Upper lobe of right lung (tissue), 1 donor: ENCODE measurements at regions not wholly inside any gene's neighbourhood (a gene's known extent, or its start where the extent isn't known, plus 50 kb on each side); places are given as distances from the start of the nearest gene placed in this dataset.

ENCODE experiments used
- ATAC-seq: fragments of 200-7000 bp; cut with Tn5 transposase; one replicate; pipeline ENCODE4 v1.9.1; 2020; ENCODE audit warnings: mild to moderate bottlenecking, moderate library complexity
- DNase-seq: peaks from one replicate; pipeline ENCODE4 v3.0.0-alpha.2; 2020
- H3K27ac ChIP-seq: fragments of 200-600 bp; one replicate; pipeline ENCODE4 v1.8.0; 2022
- H3K27me3 ChIP-seq: fragments of 200-600 bp; one replicate; pipeline ENCODE4 v1.8.0; 2022; ENCODE audit warnings: mild to moderate bottlenecking
- H3K36me3 ChIP-seq: fragments of 200-600 bp; one replicate; pipeline ENCODE4 v1.8.0; 2022
- H3K4me1 ChIP-seq: fragments of 200-600 bp; one replicate; pipeline ENCODE4 v1.8.0; 2022
- H3K4me3 ChIP-seq: fragments of 200-600 bp; one replicate; pipeline ENCODE4 v1.8.0; 2022; ENCODE audit warnings: mild to moderate bottlenecking
- H3K9me3 ChIP-seq: fragments of 200-600 bp; one replicate; pipeline ENCODE4 v1.8.0; 2022
- intact Hi-C: fragments of 100-400 bp; cut with DNase I; formaldehyde crosslinking; loops from one replicate; pipeline ENCODE4 v1.11.0; 2022
- TF ChIP-seq, protein P1 (sequence below): fragments of 200-600 bp; IDR thresholded peaks from one replicate; pipeline ENCODE4 v1.8.0; 2022; ENCODE audit warnings: antibody characterized with exemption
- donor health status: DM: no; HTN: yes; CAD: no; lungs with severe emphysema.

DNA sequence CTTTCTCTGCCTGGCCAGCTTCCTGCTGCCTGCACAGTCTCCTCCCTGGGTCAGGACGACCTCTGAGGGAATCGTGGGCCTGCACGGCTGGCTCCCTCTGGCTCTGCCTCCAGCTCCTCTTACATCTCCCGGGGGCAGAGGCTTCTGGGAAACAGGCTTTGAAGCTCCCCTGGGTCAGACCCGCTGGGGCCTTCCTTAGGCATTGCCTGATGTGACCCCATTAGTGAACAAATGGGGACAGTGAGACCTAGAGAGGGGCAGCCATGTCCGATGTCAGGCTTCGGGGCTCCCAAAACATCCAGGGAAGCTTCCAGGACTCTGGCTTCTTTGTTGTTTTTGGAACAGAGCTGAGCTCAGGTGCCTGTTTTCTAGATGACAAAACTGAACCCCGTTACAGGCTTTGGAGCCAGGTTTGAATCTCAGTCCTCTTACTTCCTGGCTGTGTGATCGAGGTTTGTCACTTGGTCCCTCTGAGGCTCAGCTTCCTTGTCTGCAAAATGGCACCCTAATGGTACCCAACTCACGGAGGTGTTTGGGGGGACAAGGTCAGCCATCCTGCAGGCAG is 94.3 kb downstream of the CEBPB start:
- intact Hi-C loops, result no loop called here
- TF ChIP-seq, protein P1, sequence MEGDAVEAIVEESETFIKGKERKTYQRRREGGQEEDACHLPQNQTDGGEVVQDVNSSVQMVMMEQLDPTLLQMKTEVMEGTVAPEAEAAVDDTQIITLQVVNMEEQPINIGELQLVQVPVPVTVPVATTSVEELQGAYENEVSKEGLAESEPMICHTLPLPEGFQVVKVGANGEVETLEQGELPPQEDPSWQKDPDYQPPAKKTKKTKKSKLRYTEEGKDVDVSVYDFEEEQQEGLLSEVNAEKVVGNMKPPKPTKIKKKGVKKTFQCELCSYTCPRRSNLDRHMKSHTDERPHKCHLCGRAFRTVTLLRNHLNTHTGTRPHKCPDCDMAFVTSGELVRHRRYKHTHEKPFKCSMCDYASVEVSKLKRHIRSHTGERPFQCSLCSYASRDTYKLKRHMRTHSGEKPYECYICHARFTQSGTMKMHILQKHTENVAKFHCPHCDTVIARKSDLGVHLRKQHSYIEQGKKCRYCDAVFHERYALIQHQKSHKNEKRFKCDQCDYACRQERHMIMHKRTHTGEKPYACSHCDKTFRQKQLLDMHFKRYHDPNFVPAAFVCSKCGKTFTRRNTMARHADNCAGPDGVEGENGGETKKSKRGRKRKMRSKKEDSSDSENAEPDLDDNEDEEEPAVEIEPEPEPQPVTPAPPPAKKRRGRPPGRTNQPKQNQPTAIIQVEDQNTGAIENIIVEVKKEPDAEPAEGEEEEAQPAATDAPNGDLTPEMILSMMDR, result no peak
- Histone ChIP-seq H3K9me3 (no peaks in the 10 kb centered on the region), H3K27ac (peak overlapping the region; percentile 85), H3K4me1 (peaks cover 41% of the 10 kb centered on the region), H3K4me3 (no peak overlapping the region), H3K36me3 (no peaks in the 10 kb centered on the region), H3K27me3 (no peaks in the 10 kb centered on the region)
- ATAC-seq (no peak), DNase-seq (no peak)

DNA sequence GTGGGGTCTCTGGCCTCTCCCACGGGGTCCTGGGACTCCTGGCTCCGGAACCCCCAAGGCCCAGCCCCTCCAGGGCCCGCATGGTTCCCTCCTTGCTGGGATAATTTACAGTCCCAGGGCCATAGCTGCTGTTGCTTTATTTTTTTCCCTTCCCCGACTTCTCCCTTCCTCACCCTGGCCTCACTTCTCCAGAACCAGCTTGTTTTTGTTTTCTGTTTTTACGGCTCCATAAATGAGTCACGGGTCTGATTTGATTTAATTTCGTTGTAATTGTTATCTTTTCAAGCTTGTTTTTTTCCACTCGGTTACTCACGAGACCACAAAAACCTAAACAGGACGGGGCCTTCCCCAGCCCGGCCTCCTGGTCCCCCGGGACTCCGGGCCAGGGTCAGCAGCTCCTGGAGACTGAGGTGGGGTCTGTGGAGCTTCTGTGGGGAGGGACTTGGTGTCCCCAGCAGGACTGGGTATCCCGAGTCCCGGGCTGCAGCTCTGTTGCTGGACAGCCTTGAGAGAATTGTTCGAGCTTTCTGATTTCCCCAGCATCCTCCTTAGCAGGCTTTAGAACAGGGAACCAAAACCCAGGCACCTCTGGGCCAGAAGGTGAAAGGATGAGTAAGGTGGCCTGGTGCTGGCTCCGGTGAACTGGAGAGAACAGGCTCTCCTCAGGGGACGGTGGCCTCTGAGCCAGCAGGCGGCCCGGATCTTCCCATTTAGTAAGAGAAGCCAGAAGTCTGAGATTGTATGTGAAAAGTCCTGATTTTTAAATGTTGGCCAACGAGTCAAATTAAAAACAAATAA is 94.9 kb downstream of the CEBPB start:
- H3K4me3 ChIP-seq, result no peak overlapping the region
- no peak for ATAC-seq
- intact Hi-C loops, result no loop called here
- no peak for DNase-seq
- TF ChIP-seq, protein P1, result no peak
- peaks cover 41% of the 10 kb centered on the region for H3K4me1 ChIP-seq
- H3K27me3 ChIP-seq, result no peaks in the 10 kb centered on the region
- H3K9me3 ChIP-seq, result no peaks in the 10 kb centered on the region
- peak overlapping the region; percentile 85 for H3K27ac ChIP-seq
- H3K36me3 ChIP-seq, result no peaks in the 10 kb centered on the region

DNA sequence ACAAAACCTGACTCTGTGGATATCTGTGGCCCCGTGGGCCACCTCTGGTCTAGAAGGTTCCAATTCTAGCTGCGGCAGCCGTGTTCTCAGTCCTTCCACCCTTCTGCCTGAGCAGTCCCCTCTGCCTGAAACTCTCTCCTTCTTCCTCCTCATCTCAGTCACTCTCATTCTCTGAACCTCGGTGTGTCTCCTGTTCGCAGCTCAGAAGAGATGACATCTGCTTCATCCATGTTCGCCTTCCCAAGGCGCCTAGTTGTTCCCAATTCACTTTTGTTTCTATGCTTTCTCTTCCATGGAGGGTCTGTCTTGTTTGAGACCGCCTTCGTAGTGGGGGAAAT is 95.5 kb downstream of the CEBPB start:
- no peak for ATAC-seq
- TF ChIP-seq, protein P1, result no peak
- intact Hi-C loops, result no loop called here
- H3K4me1 ChIP-seq, result peaks cover 47% of the 10 kb centered on the region
- H3K36me3 ChIP-seq, result no peaks in the 10 kb centered on the region
- peak overlapping the region; percentile 85 for H3K27ac ChIP-seq
- H3K27me3 ChIP-seq, result no peaks in the 10 kb centered on the region
- no peak overlapping the region for H3K4me3 ChIP-seq
- no peak for DNase-seq
- H3K9me3 ChIP-seq, result no peaks in the 10 kb centered on the region

DNA sequence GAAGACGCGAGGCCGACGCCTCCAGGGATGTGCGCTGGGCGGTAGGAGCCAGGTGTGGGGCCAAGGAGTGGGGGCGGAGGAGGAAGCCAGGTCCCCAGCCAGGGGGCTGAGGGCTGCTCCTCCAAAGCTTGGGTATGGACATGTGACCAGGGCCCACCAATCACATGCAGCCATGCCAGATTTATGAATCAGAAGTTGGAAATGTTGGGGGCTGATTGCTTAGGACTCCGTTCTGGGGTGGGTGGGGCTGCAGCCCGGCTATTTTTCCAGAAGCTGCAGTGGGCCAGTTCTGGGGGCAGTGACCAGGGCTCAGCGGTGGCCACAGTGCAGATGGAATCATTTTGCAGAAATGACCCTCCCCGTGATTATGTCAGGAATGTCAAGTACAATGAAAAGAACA is 96.0 kb downstream of the CEBPB start:
- DNase-seq, result no peak
- H3K9me3 ChIP-seq, result no peaks in the 10 kb centered on the region
- TF ChIP-seq, protein P1, result no peak
- intact Hi-C loops, result no loop called here
- peak overlapping the region; percentile 85 for H3K27ac ChIP-seq
- no peak overlapping the region for H3K4me3 ChIP-seq
- peaks cover 52% of the 10 kb centered on the region for H3K4me1 ChIP-seq
- ATAC-seq, result no peak
- H3K36me3 ChIP-seq, result no peaks in the 10 kb centered on the region
- no peaks in the 10 kb centered on the region for H3K27me3 ChIP-seq

DNA sequence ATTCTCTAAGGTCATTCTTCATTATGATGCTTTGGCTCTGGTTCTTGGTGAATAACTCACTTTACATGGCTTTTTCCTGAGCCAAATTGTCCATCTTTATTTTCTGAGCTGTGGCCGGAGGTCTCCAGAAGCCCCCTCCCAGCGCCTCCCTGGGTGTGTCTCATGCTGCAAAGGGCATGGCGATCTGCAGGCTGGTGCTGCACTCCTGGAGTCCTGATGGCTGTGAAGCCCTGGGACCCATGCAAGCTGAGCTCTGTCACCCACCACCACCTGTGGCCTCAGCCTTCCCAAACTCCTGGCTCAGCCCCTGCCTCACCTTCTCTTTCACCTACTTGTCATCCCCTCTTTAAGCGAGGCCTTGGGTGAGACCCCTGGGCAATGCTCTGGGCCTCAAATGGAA is 96.9 kb downstream of the CEBPB start:
- Histone ChIP-seq H3K4me3 (no peak overlapping the region), H3K27me3 (no peaks in the 10 kb centered on the region), H3K36me3 (no peaks in the 10 kb centered on the region), H3K9me3 (no peaks in the 10 kb centered on the region), H3K27ac (no peak overlapping the region), H3K4me1 (peaks cover 61% of the 10 kb centered on the region)
- DNase-seq (no peak), ATAC-seq (no peak)
- intact Hi-C loops, result no loop called here
- TF ChIP-seq, protein P1, result no peak
